HG02973 (cell line): ENCODE measurements at regions not wholly inside any gene's neighbourhood (a gene's known extent, or its start where the extent isn't known, plus 50 kb on each side); places are given as distances from the start of the nearest gene placed in this dataset.

Experiments used
- ATAC-seq: cut with Tn5 transposase; IDR thresholded peaks from one replicate; pipeline ENCODE4 v1.9.1; 2021; ENCODE audit warnings: moderate library complexity; ENCODE audit not compliant: unreplicated experiment

GRCh38 chr9:105828171-105828570 is 133.8 kb downstream of the TMEM38B start:
- no peak for ATAC-seq

- no peak for ATAC-seq
These were observed 134.4 kb downstream of the TMEM38B start for GRCh38 chr9:105828596-105829213.

GRCh38 chr9:105830461-105830860 is 136.1 kb downstream of the TMEM38B start:
- no peak for ATAC-seq

- no peak for ATAC-seq
These were observed 137.9 kb downstream of the TMEM38B start for GRCh38 chr9:105832096-105832710.

GRCh38 chr9:105833271-105833975 is 139.1 kb downstream of the TMEM38B start:
- ATAC-seq, result no peak

GRCh38 chr9:105834404-105834803 is 140.1 kb downstream of the TMEM38B start:
- no peak for ATAC-seq

- ATAC-seq, result no peak
These were observed 141.4 kb downstream of the TMEM38B start for GRCh38 chr9:105835721-105836120.

GRCh38 chr9:105836936-105837660 is 142.8 kb downstream of the TMEM38B start:
- ATAC-seq, result no peak

- no peak for ATAC-seq
These were observed 147.2 kb downstream of the TMEM38B start for GRCh38 chr9:105841562-105841961.

- ATAC-seq, result no peak
These were observed 147.8 kb downstream of the TMEM38B start for GRCh38 chr9:105842023-105842644.

GRCh38 chr9:105846825-105847224 is 152.5 kb downstream of the TMEM38B start:
- no peak for ATAC-seq

- ATAC-seq, result no peak
These were observed 156.6 kb downstream of the TMEM38B start for GRCh38 chr9:105850852-105851500.

- no peak for ATAC-seq
These were observed 159.9 kb downstream of the TMEM38B start for GRCh38 chr9:105854026-105854782.

- no peak for ATAC-seq
These were observed 160.7 kb downstream of the TMEM38B start for GRCh38 chr9:105854783-105855724.

GRCh38 chr9:105855987-105856386 is 161.6 kb downstream of the TMEM38B start:
- no peak for ATAC-seq

- ATAC-seq, result no peak
These were observed 163.8 kb downstream of the TMEM38B start for GRCh38 chr9:105858006-105858690.

GRCh38 chr9:105858877-105859276 is 164.5 kb downstream of the TMEM38B start:
- ATAC-seq, result no peak

- no peak for ATAC-seq
These were observed 165.2 kb downstream of the TMEM38B start for GRCh38 chr9:105859428-105860091.
